Natural killer cell (primary cell): ENCODE measurements at regions not wholly inside any gene's neighbourhood (a gene's known extent, or its start where the extent isn't known, plus 50 kb on each side); places are given as distances from the start of the nearest gene placed in this dataset.

Experiments used
- ATAC-seq, 3 donors: fragments of 150-1000 bp in 2 of 3; fragments of 200-7000 bp in 1 of 3; cut with Tn5 transposase; 1 replicate in 1 of 3; 2 replicates in 2 of 3; pipeline ENCODE4 v1.10.0; 2021; ENCODE audit warnings: mild to moderate bottlenecking in 2 of 3, moderate library complexity in 2 of 3
- DNase-seq, 2 donors: peaks; one replicate each; pipeline versions ENCODE4 v3.0.0 to v3.0.0-alpha.2; 2013 to 2021; ENCODE audit warnings: mixed read lengths in 1 of 2
- H3K27ac ChIP-seq: one replicate; pipeline ENCODE4 v1.5.1; 2013; ENCODE audit warnings: mild to moderate bottlenecking, low read length
- H3K27me3 ChIP-seq: one replicate; pipeline ENCODE4 v1.6.1; 2013; ENCODE audit warnings: low read length; ENCODE audit not compliant: control insufficient read depth, insufficient read depth
- H3K36me3 ChIP-seq: one replicate; pipeline ENCODE4 v1.6.1; 2013; ENCODE audit warnings: low read length; ENCODE audit not compliant: control insufficient read depth, insufficient read depth
- H3K4me1 ChIP-seq: one replicate; pipeline ENCODE4 v1.6.1; 2013; ENCODE audit warnings: low read length; ENCODE audit not compliant: control insufficient read depth, insufficient read depth
- H3K4me3 ChIP-seq: one replicate; pipeline ENCODE4 v1.5.1; 2013; ENCODE audit warnings: low read length
- H3K9me3 ChIP-seq: one replicate; pipeline ENCODE4 v1.6.1; 2013; ENCODE audit warnings: low read length; ENCODE audit not compliant: control insufficient read depth, insufficient read depth
- H3K27ac Mint-ChIP-seq, 2 donors: one replicate each; pipeline ENCODE4 v1.8.0; 2022; ENCODE audit warnings: mild to moderate bottlenecking in 2 of 2, mixed read lengths in 2 of 2, moderate library complexity in 1 of 2
- H3K27me3 Mint-ChIP-seq, 2 donors: one replicate each; pipeline ENCODE4 v1.8.0; 2022; ENCODE audit warnings: low read depth in 2 of 2, mixed read lengths in 2 of 2
- H3K36me3 Mint-ChIP-seq: one replicate; pipeline ENCODE4 v1.8.0; 2022; ENCODE audit warnings: mixed read lengths
- H3K4me1 Mint-ChIP-seq, 2 donors: one replicate each; pipeline ENCODE4 v1.8.0; 2022; ENCODE audit warnings: mixed read lengths in 2 of 2
- H3K4me3 Mint-ChIP-seq: one replicate; pipeline ENCODE4 v1.8.0; 2022; ENCODE audit warnings: mild to moderate bottlenecking, moderate library complexity, mixed read lengths
- H3K9me3 Mint-ChIP-seq, 2 donors: one replicate each; pipeline ENCODE4 v1.8.0; 2022; ENCODE audit warnings: mixed read lengths in 2 of 2
- CTCF ChIP-seq: fragments of 200-600 bp; IDR thresholded peaks from one replicate; pipeline ENCODE4 v1.8.0; 2022; ENCODE audit warnings: antibody characterized with exemption
- WGBS: methylation state at CpG from one replicate; pipeline ENCODE4 v1.1.7; 2013; ENCODE audit warnings: missing lambda C conversion rate; ENCODE audit not compliant: insufficient coverage; 5-methylcytosine and 5-hydroxymethylcytosine counted together
- intact Hi-C: fragments of 100-400 bp; cut with micrococcal nuclease; formaldehyde crosslinking; loops from one replicate; pipeline ENCODE4 v1.14.2; 2022

DNA sequence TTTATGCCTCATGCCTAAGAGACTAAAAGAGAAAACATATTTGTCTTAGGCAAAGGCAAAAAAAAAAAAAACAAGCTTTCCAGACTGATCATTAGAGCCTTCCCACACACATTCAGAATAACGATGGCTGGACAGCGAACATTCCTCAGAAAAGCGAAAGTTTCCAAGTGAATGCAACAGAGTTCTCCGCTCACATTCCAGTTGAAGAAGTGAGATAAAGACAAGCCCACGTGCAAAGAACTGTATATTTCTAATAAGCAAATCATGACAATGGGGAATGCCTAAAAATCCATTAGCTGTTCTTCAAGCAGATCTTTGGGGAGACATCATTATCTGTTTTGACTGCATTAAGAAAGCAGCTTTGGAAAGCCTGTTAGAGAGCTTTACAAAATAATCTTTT lies 347.9 kb downstream of the METTL4 start:
- Histone ChIP-seq H3K27me3 (peaks cover 2% of the 10 kb centered on the region), H3K4me1 (no peaks in the 10 kb centered on the region), H3K4me3 (no peak overlapping the region), H3K36me3 (no peaks in the 10 kb centered on the region), H3K27ac (no peak overlapping the region), H3K9me3 (no peaks in the 10 kb centered on the region)
- Mint-ChIP-seq H3K4me3 (no peak overlapping the region), H3K27me3 (peaks cover 13 to 26% of the 10 kb centered on the region in 2 donors), H3K9me3 (no peaks in the 10 kb centered on the region), H3K36me3 (no peaks in the 10 kb centered on the region), H3K4me1 (no peaks in the 10 kb centered on the region), H3K27ac (no peak overlapping the region)
- DNase-seq (no peak), ATAC-seq (no peak)
- WGBS: 89% methylated on average over 5 of the region's 5 CpGs
- intact Hi-C loops: no loop called here
- no peak for TF ChIP-seq CTCF

GRCh38 chr18:2223849-2224248 lies 347.5 kb downstream of the METTL4 start:
- DNase-seq (no peak), ATAC-seq (no peak)
- Mint-ChIP-seq H3K27me3 (peaks cover 10 to 22% of the 10 kb centered on the region in 2 donors), H3K4me1 (no peaks in the 10 kb centered on the region), H3K9me3 (no peaks in the 10 kb centered on the region), H3K4me3 (no peak overlapping the region), H3K27ac (no peak overlapping the region), H3K36me3 (no peaks in the 10 kb centered on the region)
- no peak for TF ChIP-seq CTCF
- no peaks in the 10 kb centered on the region for H3K36me3 ChIP-seq
- no peaks in the 10 kb centered on the region for H3K9me3 ChIP-seq
- H3K27me3 ChIP-seq: peaks cover 2% of the 10 kb centered on the region
- intact Hi-C loops: no loop called here
- no peak overlapping the region for H3K4me3 ChIP-seq
- WGBS: 84% methylated on average over 2 of the region's 2 CpGs
- no peak overlapping the region for H3K27ac ChIP-seq
- no peaks in the 10 kb centered on the region for H3K4me1 ChIP-seq

- Histone ChIP-seq H3K4me1 (no peaks in the 10 kb centered on the region), H3K9me3 (no peaks in the 10 kb centered on the region), H3K27ac (no peak overlapping the region), H3K27me3 (peaks cover 5% of the 10 kb centered on the region), H3K36me3 (no peaks in the 10 kb centered on the region), H3K4me3 (no peak overlapping the region)
- H3K4me3 Mint-ChIP-seq: no peak overlapping the region
- H3K36me3 Mint-ChIP-seq: no peaks in the 10 kb centered on the region
- H3K27me3 Mint-ChIP-seq: peaks cover 7 to 18% of the 10 kb centered on the region in 2 donors
- DNase-seq: no peak
- H3K27ac Mint-ChIP-seq: no peak overlapping the region
- 82% methylated on average over 2 of the region's 2 CpGs for WGBS
- no peaks in the 10 kb centered on the region for H3K4me1 Mint-ChIP-seq
- TF ChIP-seq CTCF: no peak
- intact Hi-C loops: no loop called here
- no peaks in the 10 kb centered on the region for H3K9me3 Mint-ChIP-seq
- no peak for ATAC-seq
Observed at GRCh38 chr18:2236232-2236631, 335.1 kb downstream of the METTL4 start.

DNA sequence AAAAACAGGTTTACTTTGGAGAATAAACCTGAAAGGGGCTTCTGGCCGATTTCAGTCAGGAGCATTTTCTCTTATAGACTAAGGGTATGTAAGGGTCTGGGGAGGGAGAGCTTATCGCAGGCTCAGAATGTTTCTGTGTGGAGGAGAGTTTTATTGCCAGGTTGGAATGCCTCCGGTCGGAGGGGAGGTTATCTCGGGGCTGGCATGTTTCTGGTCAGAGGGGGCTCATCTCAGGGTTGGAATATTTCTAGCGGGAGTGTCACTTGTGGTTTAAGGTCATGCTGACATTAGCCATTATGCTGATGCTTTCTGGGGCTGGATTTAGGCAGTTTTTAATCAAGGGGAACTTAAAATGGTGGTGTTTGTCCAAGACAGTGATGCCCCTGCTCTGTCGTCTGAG lies 333.6 kb downstream of the METTL4 start:
- H3K36me3 Mint-ChIP-seq: no peaks in the 10 kb centered on the region
- H3K4me3 ChIP-seq: no peak overlapping the region
- ATAC-seq: no peak
- H3K4me1 Mint-ChIP-seq: no peaks in the 10 kb centered on the region
- H3K4me1 ChIP-seq: no peaks in the 10 kb centered on the region
- H3K4me3 Mint-ChIP-seq: no peak overlapping the region
- H3K27me3 ChIP-seq: peaks cover 5% of the 10 kb centered on the region
- H3K9me3 ChIP-seq: no peaks in the 10 kb centered on the region
- peaks cover 7 to 18% of the 10 kb centered on the region in 2 donors for H3K27me3 Mint-ChIP-seq
- no peaks in the 10 kb centered on the region for H3K36me3 ChIP-seq
- H3K27ac ChIP-seq: no peak overlapping the region
- intact Hi-C loops: no loop called here
- H3K27ac Mint-ChIP-seq: no peak overlapping the region
- no peak for TF ChIP-seq CTCF
- DNase-seq: no peak
- 77% methylated on average over 7 of the region's 7 CpGs for WGBS
- H3K9me3 Mint-ChIP-seq: no peaks in the 10 kb centered on the region
